Uterus (tissue), 3 donors: ENCODE measurements at regions not wholly inside any gene's neighbourhood (a gene's known extent, or its start where the extent isn't known, plus 50 kb on each side); places are given as distances from the start of the nearest gene placed in this dataset.

Experiments
- DNase-seq, 2 donors: peaks; one replicate each; pipeline ENCODE4 v3.0.0-alpha.2; 2019 to 2020
- H3K27ac ChIP-seq, 2 donors: fragments of 200-600 bp; sonication (generic); 1 replicate in 1 of 2; 2 replicates in 1 of 2; pipeline ENCODE4 v1.5.1; 2016 to 2018
- H3K27me3 ChIP-seq, 2 donors: fragments of 200-600 bp; sonication (generic); one replicate each; pipeline ENCODE4 v1.5.1; 2018 to 2019; ENCODE audit warnings: control low read depth in 1 of 2
- H3K36me3 ChIP-seq, 2 donors: fragments of 200-600 bp; sonication (generic); one replicate each; pipeline ENCODE4 v1.5.1; 2019; ENCODE audit warnings: control low read depth in 1 of 2
- H3K4me1 ChIP-seq, 2 donors: fragments of 200-600 bp; sonication (generic); one replicate each; pipeline ENCODE4 v1.5.1; 2018 to 2019; ENCODE audit warnings: control low read depth in 1 of 2
- H3K4me3 ChIP-seq, 2 donors: fragments of 200-600 bp; sonication (generic); 1 replicate in 1 of 2; 2 replicates in 1 of 2; pipeline ENCODE4 v1.5.1; 2018 to 2019; ENCODE audit warnings: mild to moderate bottlenecking in 1 of 2
- H3K9me3 ChIP-seq, 2 donors: fragments of 200-600 bp; sonication (generic); one replicate each; pipeline ENCODE4 v1.5.1; 2019; ENCODE audit warnings: control low read depth in 1 of 2
- CTCF ChIP-seq, 4 experiments: fragments of 200-600 bp in 2 of 4; fragments of 450-650 bp in 2 of 4; sonication (generic) in 2 of 4; IDR thresholded peaks; one replicate each; pipeline ENCODE4 v1.5.1; 2016 to 2019; ENCODE audit warnings: antibody characterized with exemption in 4 of 4, mild to moderate bottlenecking in 2 of 4, moderate library complexity in 1 of 4
- POLR2A ChIP-seq, 2 donors: fragments of 450-650 bp; IDR thresholded peaks; one replicate each; pipeline ENCODE4 v1.6.1; 2016; ENCODE audit warnings: antibody characterized with exemption in 2 of 2, mild to moderate bottlenecking in 1 of 2, moderate library complexity in 1 of 2
- intact Hi-C: fragments of 100-400 bp; cut with DNase I; formaldehyde crosslinking; loops from one replicate; pipeline ENCODE4 v1.15.1; 2023; ENCODE audit warnings: low total_unique reads
- donor health status: DM: yes; HTN: yes; CAD: no.

GRCh38 chr16:82404586-82405315 lies 222.0 kb upstream of the CDH13 start:
- no peaks in the 10 kb centered on the region for H3K4me1 ChIP-seq
- no peaks in the 10 kb centered on the region for H3K27me3 ChIP-seq
- no peak for DNase-seq
- no peak overlapping the region for H3K27ac ChIP-seq
- H3K4me3 ChIP-seq, result no peak overlapping the region
- no peak for TF ChIP-seq POLR2A (IDR thresholded peaks at IDR 0.05)
- no peak for TF ChIP-seq CTCF (IDR thresholded peaks at IDR 0.05)
- H3K36me3 ChIP-seq, result no peaks in the 10 kb centered on the region
- intact Hi-C loops, result no loop called here
- H3K9me3 ChIP-seq, result no peaks in the 10 kb centered on the region

DNA sequence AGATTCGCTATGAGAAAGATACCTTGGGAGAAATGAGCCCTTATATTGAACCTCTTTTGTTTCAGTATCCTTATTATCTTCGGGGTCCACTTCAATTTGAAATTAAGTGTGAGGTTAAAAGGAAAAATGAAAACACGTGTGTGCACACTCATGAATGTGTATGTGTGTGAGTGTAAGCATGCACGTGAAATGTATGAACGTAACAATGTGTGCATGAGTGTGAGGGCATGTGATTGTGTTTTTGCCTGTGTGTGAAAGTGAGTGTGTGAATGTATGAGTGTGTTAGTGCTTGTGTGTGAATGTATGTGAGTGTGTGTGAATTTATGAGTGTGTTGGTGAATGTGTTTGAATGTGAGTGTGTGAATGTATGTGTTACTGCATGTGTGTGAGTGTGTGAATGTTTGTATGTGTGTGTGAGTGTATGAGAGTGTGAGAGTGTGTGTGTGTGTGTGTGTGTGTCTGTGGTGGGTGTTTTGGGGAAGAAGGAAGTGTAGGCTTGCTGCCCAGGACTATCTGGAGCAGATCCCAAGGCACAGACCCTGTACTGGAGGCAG lies 224.0 kb upstream of the CDH13 start:
- no peaks in the 10 kb centered on the region for H3K27me3 ChIP-seq
- H3K27ac ChIP-seq, result no peak overlapping the region
- intact Hi-C loops, result no loop called here
- no peak overlapping the region for H3K4me3 ChIP-seq
- H3K36me3 ChIP-seq, result no peaks in the 10 kb centered on the region
- no peak for TF ChIP-seq POLR2A (IDR thresholded peaks at IDR 0.05)
- no peak for TF ChIP-seq CTCF (IDR thresholded peaks at IDR 0.05)
- H3K4me1 ChIP-seq, result no peaks in the 10 kb centered on the region
- no peaks in the 10 kb centered on the region for H3K9me3 ChIP-seq
- DNase-seq, result no peak

- intact Hi-C loops, result no loop called here
- no peaks in the 10 kb centered on the region for H3K36me3 ChIP-seq
- H3K9me3 ChIP-seq, result no peaks in the 10 kb centered on the region
- no peak overlapping the region for H3K27ac ChIP-seq
- H3K27me3 ChIP-seq, result no peaks in the 10 kb centered on the region
- no peak for DNase-seq
- H3K4me3 ChIP-seq, result no peak overlapping the region
- H3K4me1 ChIP-seq, result no peaks in the 10 kb centered on the region
- no peak for TF ChIP-seq CTCF (IDR thresholded peaks at IDR 0.05)
- TF ChIP-seq POLR2A (IDR thresholded peaks at IDR 0.05), result no peak
Observed at GRCh38 chr16:82400046-82400445, 226.7 kb upstream of the CDH13 start.

GRCh38 chr16:82396509-82396908 lies 226.5 kb upstream of the MPHOSPH6 start:
- intact Hi-C loops, result no loop called here
- Histone ChIP-seq H3K4me1 (no peaks in the 10 kb centered on the region), H3K4me3 (no peak overlapping the region), H3K36me3 (no peaks in the 10 kb centered on the region), H3K27me3 (no peaks in the 10 kb centered on the region), H3K27ac (no peak overlapping the region), H3K9me3 (no peaks in the 10 kb centered on the region)
- TF ChIP-seq POLR2A (IDR thresholded peaks at IDR 0.05), result no peak
- no peak for TF ChIP-seq CTCF (IDR thresholded peaks at IDR 0.05)
- no peak for DNase-seq

DNA sequence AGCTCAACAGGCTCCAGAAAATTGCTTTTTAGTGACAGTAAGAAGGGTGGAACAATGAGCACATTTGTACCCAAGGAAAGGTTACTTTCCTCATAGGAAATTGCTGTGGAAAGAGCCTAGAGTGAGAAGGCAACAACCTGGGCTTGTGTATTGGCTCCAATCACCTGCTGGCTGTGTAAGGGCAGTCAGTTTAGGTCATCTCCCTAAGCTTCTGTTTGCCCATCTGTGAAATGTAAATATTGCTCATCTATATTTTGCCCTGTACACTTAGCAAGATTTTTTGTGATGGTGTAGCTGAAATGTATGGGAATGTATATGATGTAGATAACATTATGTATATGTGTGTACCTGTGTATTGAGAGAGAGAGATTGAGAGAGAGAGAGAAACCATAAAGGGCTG lies 225.2 kb upstream of the MPHOSPH6 start:
- DNase-seq, result no peak

More for the DNA sequence above, 225.2 kb upstream of the MPHOSPH6 start:
- Histone ChIP-seq H3K27me3 (no peaks in the 10 kb centered on the region), H3K36me3 (no peaks in the 10 kb centered on the region), H3K27ac (no peak overlapping the region), H3K9me3 (no peaks in the 10 kb centered on the region), H3K4me3 (no peak overlapping the region), H3K4me1 (no peaks in the 10 kb centered on the region)
- no peak for TF ChIP-seq CTCF (IDR thresholded peaks at IDR 0.05)
- no peak for TF ChIP-seq POLR2A (IDR thresholded peaks at IDR 0.05)
- intact Hi-C loops, result no loop called here
